Gastrocnemius medialis (tissue), 4 donors: ENCODE measurements at regions not wholly inside any gene's neighbourhood (a gene's known extent, or its start where the extent isn't known, plus 50 kb on each side); places are given as distances from the start of the nearest gene placed in this dataset.

ENCODE experiments used
- ATAC-seq, 2 donors: fragments of 150-250 bp; one replicate each; pipeline ENCODE4 v1.9.1; 2016
- DNase-seq, 2 donors: peaks; one replicate each; pipeline ENCODE4 v3.0.0-alpha.2; 2019
- H3K27ac ChIP-seq, 4 donors: fragments of 200-600 bp; sonication (generic); 1 replicate in 1 of 4; 2 replicates in 3 of 4; pipeline ENCODE4 v1.5.1; 2016 to 2018; ENCODE audit warnings: mild to moderate bottlenecking in 2 of 4, moderate library complexity in 1 of 4
- H3K27me3 ChIP-seq, 3 donors: fragments of 200-600 bp; sonication (generic) in 2 of 3; 1 replicate in 1 of 3; 2 replicates in 2 of 3; pipeline versions ENCODE4 v1.5.1 to v1.6.0; 2016 to 2019; ENCODE audit warnings: mild to moderate bottlenecking in 1 of 3, moderate library complexity in 1 of 3
- H3K36me3 ChIP-seq, 2 donors: fragments of 200-600 bp; sonication (generic) in 1 of 2; one replicate each; pipeline ENCODE4 v1.5.1; 2017 to 2018
- H3K4me1 ChIP-seq, 2 donors: fragments of 200-600 bp; sonication (generic) in 1 of 2; one replicate each; pipeline ENCODE4 v1.5.1; 2016 to 2017; ENCODE audit warnings: mild to moderate bottlenecking in 2 of 2
- H3K4me3 ChIP-seq, 4 donors: fragments of 200-600 bp; sonication (generic) in 3 of 4; 1 replicate in 1 of 4; 2 replicates in 3 of 4; pipeline ENCODE4 v1.5.1; 2016 to 2019; ENCODE audit warnings: mild to moderate bottlenecking in 2 of 4
- H3K9me3 ChIP-seq, 3 donors: fragments of 200-600 bp; sonication (generic) in 2 of 3; 1 replicate in 1 of 3; 2 replicates in 2 of 3; pipeline ENCODE4 v1.5.1; 2016 to 2019
- POLR2A ChIP-seq, 2 donors: fragments of 450-650 bp; IDR thresholded peaks; one replicate each; pipeline ENCODE4 v1.6.1; 2017; ENCODE audit warnings: antibody characterized with exemption in 2 of 2, mild to moderate bottlenecking in 2 of 2, moderate library complexity in 2 of 2
- in situ Hi-C, 4 donors: fragments of 200-750 bp; cut with MboI; loops; one replicate each; pipeline versions ENCODE4 v1.15.0 to v1.8.0; 2017; ENCODE audit warnings: low sequenced_read_pairs in 4 of 4
- intact Hi-C: fragments of 100-400 bp; cut with DNase I; formaldehyde crosslinking; loops from one replicate; pipeline ENCODE4 v1.15.1; 2023; ENCODE audit warnings: low total_unique reads
- TF ChIP-seq, protein P1 (sequence below), 5 experiments: fragments of 450-650 bp in 3 of 5; fragments of 200-600 bp in 2 of 5; sonication (generic) in 2 of 5; IDR thresholded peaks in 4 of 5; conservative IDR thresholded peaks in 1 of 5; 1 replicate in 4 of 5; 2 replicates in 1 of 5; pipeline ENCODE4 v1.5.1; 2016 to 2019; ENCODE audit warnings: antibody characterized with exemption in 5 of 5, mild to moderate bottlenecking in 3 of 5, moderate library complexity in 3 of 5

DNA sequence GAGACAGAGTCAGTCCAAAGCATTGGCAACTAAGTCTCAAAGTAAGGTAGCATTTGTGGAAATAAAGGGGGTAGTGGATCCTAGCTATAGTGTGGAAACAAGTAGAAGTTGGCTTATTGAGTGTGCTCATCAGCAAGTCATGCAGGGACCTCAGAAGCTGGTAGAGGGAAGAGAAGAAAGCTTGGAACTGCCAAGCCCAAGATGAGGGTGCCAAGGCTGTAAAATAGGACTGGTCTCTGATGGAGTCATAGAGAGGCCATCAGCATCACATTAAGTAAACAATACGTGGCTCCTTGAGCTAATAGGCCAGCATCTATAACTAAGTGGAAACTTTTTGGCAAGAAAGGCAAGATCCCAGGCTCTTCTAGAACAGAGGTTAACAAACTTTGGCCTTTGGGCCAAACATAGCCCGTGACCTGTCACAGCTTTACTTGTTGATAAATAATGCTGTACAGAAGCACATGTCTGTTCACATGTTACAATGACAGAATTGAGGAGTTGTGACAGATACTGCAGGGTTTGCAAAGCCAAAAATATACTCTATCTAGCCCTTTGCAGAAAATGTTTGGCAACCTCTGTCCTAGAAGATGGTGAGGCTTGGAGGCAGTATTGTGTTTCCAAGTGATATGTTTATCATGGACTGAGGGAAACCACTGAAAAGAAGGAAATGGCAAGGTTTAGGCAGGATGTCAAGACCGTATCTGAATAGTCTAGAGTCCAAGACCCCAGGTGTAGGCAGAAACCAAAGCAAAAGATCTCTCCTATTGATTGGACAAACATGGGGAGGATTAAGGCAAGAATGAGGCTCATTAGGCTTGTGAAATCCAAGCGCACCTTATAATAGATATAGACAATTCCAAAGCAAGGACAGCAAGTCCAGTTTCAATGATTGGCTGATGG, 62.5 kb upstream of the CD44 start:
- peak; percentile 30 to 50 for ATAC-seq
- H3K4me3 ChIP-seq: no peak overlapping the region
- no peaks in the 10 kb centered on the region for H3K27me3 ChIP-seq
- in situ Hi-C loops: no loop called here
- H3K36me3 ChIP-seq: no peaks in the 10 kb centered on the region
- H3K27ac ChIP-seq: peak overlapping the region in 2 of 4 donors; percentile 7 to 35
- no peaks in the 10 kb centered on the region for H3K9me3 ChIP-seq
- no peak for DNase-seq
- H3K4me1 ChIP-seq: no peaks in the 10 kb centered on the region
- TF ChIP-seq POLR2A (IDR thresholded peaks at IDR 0.05): no peak
- TF ChIP-seq, protein P1, sequence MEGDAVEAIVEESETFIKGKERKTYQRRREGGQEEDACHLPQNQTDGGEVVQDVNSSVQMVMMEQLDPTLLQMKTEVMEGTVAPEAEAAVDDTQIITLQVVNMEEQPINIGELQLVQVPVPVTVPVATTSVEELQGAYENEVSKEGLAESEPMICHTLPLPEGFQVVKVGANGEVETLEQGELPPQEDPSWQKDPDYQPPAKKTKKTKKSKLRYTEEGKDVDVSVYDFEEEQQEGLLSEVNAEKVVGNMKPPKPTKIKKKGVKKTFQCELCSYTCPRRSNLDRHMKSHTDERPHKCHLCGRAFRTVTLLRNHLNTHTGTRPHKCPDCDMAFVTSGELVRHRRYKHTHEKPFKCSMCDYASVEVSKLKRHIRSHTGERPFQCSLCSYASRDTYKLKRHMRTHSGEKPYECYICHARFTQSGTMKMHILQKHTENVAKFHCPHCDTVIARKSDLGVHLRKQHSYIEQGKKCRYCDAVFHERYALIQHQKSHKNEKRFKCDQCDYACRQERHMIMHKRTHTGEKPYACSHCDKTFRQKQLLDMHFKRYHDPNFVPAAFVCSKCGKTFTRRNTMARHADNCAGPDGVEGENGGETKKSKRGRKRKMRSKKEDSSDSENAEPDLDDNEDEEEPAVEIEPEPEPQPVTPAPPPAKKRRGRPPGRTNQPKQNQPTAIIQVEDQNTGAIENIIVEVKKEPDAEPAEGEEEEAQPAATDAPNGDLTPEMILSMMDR (IDR thresholded peaks at IDR 0.05 in 4 of 5, conservative IDR thresholded peaks at IDR 0.05 in 1 of 5): no peak
- intact Hi-C loops: no loop called here

DNA sequence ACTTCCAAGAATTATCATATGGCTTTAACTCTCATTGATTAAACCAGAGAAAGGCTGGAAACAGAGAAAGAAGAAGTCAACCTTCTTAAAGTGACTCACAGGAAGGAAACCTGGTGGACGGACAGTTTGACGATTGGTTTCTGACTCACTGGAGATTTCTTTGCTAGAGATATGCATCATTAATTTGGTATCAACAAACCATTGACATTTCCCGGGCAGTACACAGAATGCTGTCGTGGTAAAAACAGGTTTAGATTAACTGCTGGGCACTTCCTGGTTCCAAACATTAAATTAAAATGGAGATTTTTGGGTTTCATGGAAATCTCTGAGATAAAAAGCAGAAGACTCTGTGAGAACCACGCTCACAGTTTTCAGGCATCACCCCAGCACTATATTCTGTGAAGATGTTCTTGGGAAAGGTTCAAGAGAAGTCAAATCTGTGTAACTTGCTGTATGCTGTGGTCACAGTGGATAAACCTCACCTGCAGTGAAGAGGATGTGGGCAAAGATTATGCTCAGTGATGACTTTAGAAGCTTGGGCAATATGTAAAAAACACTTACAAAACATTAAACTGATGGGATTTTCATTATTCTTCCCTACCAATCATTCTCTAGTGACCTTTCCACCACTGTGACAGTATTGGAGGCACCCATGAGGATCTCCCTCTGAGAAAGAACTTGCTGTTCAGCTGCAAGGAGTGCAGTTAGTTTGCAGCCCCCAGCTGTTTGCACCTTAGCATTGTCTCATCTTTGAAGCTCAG, 61.1 kb upstream of the CD44 start:
- DNase-seq (no peak), ATAC-seq (no peak)
- Histone ChIP-seq H3K9me3 (no peaks in the 10 kb centered on the region), H3K27me3 (no peaks in the 10 kb centered on the region), H3K4me3 (no peak overlapping the region), H3K4me1 (peaks cover under 1 to 8% of the 10 kb centered on the region in 2 donors), H3K27ac (no peak overlapping the region), H3K36me3 (no peaks in the 10 kb centered on the region)
- intact Hi-C loops (no loop called here), in situ Hi-C loops (no loop called here)
- TF ChIP-seq POLR2A (IDR thresholded peaks at IDR 0.05): no peak
- TF ChIP-seq, protein P1 (IDR thresholded peaks at IDR 0.05 in 4 of 5, conservative IDR thresholded peaks at IDR 0.05 in 1 of 5): no peak

DNA sequence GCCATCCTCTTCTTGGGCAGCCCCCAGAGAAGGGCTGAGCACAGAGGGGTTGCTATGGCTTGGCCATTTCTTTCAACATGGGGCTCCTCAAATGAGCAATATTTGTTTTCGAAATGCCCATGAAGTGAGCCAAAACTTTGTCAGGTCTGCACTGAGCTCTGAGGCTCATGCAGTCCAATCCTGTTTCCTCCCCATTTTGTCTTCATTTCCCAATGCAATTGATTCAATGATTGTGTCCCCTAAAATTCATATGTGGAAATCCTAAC, 60.6 kb upstream of the CD44 start:
- no peak overlapping the region for H3K4me3 ChIP-seq
- H3K27ac ChIP-seq: no peak overlapping the region
- TF ChIP-seq, protein P1 (IDR thresholded peaks at IDR 0.05 in 4 of 5, conservative IDR thresholded peaks at IDR 0.05 in 1 of 5): no peak
- no peak for TF ChIP-seq POLR2A (IDR thresholded peaks at IDR 0.05)
- peaks cover 6 to 11% of the 10 kb centered on the region in 2 donors for H3K4me1 ChIP-seq
- no peaks in the 10 kb centered on the region for H3K27me3 ChIP-seq
- DNase-seq (no peak), ATAC-seq (no peak)
- in situ Hi-C loops (no loop called here), intact Hi-C loops (no loop called here)
- H3K9me3 ChIP-seq: no peaks in the 10 kb centered on the region
- H3K36me3 ChIP-seq: no peaks in the 10 kb centered on the region

DNA sequence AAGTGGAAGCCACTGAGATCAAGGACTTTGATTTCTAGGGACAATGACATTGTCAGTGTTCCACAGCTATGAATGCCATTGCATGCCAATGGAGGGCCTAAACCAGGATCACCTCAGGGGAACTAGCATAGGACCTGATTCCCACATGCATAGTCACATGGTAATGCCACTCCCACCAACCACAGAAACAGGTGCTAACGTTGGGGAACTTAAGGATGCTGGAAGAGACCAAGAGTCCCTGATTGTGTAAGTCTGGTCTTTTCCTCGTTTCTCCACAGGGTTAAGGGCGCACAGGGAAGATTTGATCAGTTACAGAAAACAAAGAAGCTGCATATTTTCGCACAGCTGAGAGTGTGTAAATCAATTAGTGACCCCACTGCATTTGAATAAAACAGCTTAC, 59.4 kb upstream of the CD44 start:
- Histone ChIP-seq H3K27me3 (no peaks in the 10 kb centered on the region), H3K9me3 (no peaks in the 10 kb centered on the region), H3K4me1 (peaks cover 15 to 16% of the 10 kb centered on the region in 2 donors), H3K4me3 (no peak overlapping the region), H3K36me3 (no peaks in the 10 kb centered on the region), H3K27ac (no peak overlapping the region)
- ATAC-seq (no peak), DNase-seq (no peak)
- in situ Hi-C loops: no loop called here
- intact Hi-C loops: no loop called here
- no peak for TF ChIP-seq POLR2A (IDR thresholded peaks at IDR 0.05)
- TF ChIP-seq, protein P1 (IDR thresholded peaks at IDR 0.05 in 4 of 5, conservative IDR thresholded peaks at IDR 0.05 in 1 of 5): no peak
